GM18858 (cell line): ENCODE measurements at regions not wholly inside any gene's neighbourhood (a gene's known extent, or its start where the extent isn't known, plus 50 kb on each side); places are given as distances from the start of the nearest gene placed in this dataset.

ENCODE experiments used
- ATAC-seq: cut with Tn5 transposase; IDR thresholded peaks from one replicate; pipeline ENCODE4 v1.9.1; 2021; ENCODE audit not compliant: unreplicated experiment

DNA sequence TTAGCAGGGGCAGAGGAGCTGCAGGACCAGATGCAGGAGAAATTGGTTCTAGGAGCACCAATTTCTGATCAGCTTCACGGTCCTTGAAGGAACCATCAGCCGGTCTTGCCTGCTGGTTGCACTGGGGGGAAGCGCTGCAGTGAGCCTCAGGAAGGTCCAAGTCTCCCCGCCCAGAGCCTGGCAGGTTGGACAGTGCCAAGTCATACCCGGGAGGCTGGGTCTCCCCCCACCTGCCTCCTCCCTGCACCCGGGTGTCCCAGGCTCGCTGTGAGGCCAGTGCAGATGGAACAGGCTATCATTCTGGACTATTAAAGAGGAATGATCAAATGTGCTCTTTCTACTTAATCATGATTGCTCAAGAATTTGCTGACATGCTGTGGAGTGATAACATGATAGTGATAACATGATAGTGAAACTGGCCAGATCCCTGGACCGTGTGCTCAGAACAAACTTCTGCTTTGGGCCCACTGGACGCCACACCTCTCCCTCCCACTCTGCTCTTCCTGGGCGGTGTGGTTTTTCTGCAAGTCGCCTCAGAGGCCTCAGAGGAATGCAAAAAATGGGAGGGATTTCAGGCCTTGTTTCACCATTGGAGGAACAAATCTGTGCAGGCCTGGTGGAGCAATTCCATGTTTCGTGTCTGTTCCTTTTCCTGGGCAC lies 236.0 kb downstream of the IRF8 start:
- no peak for ATAC-seq

DNA sequence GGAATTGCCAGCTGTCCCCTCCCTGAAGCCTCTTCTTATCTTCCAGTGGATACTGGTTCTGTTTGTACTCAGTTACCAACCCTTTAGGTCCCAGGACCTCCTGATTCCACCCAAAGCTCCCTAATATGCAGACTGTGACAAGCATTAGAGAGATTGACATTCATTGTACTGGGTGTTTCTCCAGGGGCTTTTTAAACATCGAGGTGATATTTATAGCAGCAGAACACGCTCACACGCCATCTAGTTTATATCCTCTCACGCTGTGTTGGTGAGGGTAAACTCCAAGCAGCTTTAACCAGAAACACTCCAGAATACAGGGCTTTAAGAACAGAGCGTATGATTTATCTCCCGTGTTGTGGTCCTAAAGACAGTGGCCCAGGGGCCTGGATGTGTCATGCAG lies 238.4 kb downstream of the IRF8 start:
- ATAC-seq: no peak

GRCh38 chr16:86138121-86139085 lies 239.4 kb downstream of the IRF8 start:
- ATAC-seq: no peak

DNA sequence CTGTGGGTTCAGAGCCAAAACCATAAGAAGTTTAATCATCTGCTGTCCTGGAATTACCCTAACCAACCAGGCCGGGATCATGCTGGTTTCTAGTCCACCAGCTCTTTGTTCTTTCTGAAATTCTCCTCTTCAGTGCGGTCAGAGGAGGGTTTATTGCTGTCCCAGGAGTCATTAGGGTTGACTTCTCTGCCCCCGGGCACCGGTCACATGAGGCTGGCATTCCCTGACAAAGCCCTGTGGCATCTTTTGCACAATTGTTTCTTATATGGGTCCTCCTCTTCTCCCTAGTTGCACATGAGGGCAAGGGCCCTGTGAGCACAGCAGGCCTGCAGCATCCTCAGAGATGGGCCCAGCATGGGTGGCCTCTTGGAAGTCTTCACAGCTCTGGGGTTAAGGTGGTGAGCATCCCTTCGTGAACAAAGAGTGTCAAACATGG lies 243.9 kb downstream of the IRF8 start:
- no peak for ATAC-seq

DNA sequence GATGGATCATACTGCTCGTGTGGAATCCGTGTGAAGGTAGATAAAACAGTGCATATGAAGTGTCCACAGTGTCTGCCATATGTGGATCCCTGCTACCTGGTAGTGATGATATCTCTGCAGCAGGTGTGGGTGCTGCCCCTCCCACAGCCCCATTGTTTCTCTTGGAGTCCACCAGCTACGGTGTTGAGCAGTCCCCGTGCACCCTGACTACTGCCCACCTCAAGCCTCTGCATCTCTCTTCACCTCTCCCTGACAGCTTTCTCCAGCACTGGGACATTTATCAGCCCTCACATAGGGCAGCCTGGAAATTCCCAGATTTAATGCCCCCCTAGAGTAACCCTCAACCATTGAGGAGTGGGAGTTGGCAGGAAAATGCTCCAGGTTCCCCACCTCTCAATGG lies 244.7 kb downstream of the IRF8 start:
- ATAC-seq: no peak

DNA sequence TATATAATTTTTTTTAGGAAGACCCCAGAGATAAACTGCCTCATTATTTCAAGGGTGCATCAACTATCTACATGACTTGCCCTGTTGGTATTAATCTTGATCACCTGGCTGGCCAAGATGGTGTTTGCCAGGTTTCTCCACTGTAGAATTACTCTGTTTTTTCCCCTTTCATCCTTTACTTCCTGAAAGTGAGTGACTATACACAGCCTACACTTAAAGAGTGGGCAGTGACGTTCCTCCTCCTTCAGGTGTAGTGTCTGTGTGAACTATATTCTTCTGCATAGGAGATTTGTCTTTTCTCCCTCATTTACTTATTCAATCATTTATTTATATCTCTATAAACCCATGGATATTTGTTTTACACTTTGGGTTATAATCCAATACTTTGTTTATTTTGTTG lies 246.7 kb downstream of the IRF8 start:
- ATAC-seq: no peak

GRCh38 chr16:86150641-86151238 lies 251.8 kb downstream of the IRF8 start:
- no peak for ATAC-seq

- no peak for ATAC-seq
Measured at GRCh38 chr16:86151239-86151851, 252.4 kb downstream of the IRF8 start.

- ATAC-seq: no peak
Measured at GRCh38 chr16:86156155-86156554, 257.2 kb downstream of the IRF8 start.

DNA sequence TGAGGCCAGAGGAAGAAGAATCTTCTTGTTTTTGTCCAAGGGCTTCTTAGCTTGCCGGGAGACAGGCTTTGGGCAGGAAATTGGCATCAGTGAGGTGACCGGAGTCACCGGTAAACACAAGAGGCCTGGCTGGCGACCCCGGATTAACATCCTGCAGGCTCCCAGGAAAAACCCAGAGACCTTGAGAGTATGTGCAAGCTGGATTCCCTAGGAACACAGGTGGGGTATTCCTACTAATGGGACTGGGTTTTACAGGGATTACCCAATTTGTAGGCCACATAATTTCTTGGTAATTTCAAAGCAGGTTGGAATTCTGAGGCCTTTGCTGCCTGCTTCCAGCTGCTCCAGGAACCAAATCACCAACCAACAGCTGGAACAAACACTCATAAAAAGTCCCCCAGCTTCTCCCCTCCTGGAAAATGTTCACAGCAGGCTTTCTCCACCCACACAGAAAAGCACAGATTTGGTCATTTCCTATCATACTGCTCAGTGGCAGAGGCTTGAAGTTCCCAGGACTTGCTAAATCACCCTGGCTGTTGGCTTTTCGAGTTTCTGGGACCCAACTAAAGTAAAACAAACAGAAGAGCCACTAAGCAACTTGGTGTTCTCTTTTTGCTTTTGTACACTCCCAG lies 258.8 kb downstream of the IRF8 start:
- ATAC-seq: no peak

DNA sequence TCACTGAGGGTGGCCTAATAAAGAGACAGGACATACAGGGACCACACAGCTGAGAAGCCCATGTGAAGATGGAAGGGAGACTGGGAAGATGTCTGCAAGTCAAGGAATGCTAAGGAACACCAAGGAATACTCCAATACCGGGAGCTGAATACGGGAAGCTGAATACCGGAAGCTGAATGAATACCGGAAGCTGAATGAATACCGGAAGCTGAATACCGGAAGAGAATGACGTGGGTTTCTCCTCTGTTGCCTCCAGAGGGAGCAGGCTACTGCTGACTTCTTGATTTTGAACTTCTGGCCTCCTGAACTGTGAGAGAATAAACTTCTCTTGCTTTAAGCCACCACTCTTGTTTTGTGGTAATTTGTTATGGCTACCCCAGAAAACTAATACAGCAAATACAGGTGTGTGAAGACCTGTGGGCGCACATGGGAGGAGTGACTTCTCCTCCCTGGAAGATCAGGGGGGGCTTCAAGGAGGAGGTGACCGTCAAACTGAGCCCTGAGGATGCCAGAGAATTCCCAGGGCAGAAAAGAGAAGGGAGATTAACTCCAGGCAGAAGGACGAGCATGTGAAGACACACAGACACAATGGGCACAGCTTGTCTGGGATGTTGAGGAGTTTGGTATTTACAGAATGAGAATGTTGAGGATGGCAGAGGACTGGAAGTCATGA lies 259.9 kb downstream of the IRF8 start:
- no peak for ATAC-seq

- no peak for ATAC-seq
Measured at GRCh38 chr16:86165479-86165878, 266.5 kb downstream of the IRF8 start.

DNA sequence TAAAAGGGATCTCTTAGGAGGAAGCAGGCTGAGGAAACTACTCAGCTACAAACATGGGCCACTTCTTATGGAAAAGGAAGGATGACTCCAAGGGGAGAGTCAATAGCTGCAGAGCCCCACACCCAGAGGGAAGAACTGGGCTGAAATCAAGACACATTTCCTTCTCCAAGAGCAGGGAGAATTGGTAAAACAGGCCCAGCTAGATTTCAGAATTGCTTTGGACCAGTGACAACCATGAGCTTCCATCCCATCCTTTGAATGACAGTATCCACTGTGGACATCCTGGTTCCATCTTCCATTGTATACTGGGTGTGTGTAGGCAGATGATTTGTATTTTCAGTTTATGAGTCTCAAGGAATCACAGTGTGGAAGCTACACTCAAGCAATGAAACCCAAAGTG lies 267.5 kb downstream of the IRF8 start:
- no peak for ATAC-seq

GRCh38 chr16:86167061-86167460 lies 268.1 kb downstream of the IRF8 start:
- ATAC-seq: no peak

- no peak for ATAC-seq
Measured at GRCh38 chr16:86170720-86171119, 271.8 kb downstream of the IRF8 start.

- no peak for ATAC-seq
Measured at GRCh38 chr16:86171329-86171728, 272.4 kb downstream of the IRF8 start.

DNA sequence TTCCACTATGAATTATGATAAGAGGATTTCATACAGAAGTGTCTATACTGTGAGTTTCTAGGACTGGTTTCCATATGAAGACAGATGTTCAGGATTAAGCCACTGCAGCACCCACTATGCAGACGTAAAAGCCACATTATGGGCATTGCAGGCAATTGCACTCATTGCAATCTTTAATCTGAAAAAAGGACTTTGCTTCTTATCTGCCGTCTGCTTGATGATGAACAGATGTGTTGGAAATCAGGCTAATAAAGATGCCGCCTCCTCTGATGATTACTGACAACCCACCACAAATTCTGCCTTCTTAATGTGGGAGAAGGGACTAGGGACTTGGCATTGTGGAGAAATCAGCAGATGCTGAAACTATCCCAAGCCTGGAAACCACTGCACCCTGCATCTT lies 276.9 kb downstream of the IRF8 start:
- ATAC-seq: no peak

- ATAC-seq: no peak
Measured at GRCh38 chr16:86176462-86176861, 277.5 kb downstream of the IRF8 start.

GRCh38 chr16:86180244-86180643 lies 281.3 kb downstream of the IRF8 start:
- no peak for ATAC-seq

GRCh38 chr16:86180780-86181179 lies 281.8 kb downstream of the IRF8 start:
- no peak for ATAC-seq
